GM12891 (cell line): ENCODE measurements at regions not wholly inside any gene's neighbourhood (a gene's known extent, or its start where the extent isn't known, plus 50 kb on each side); places are given as distances from the start of the nearest gene placed in this dataset.

Experiments
- POLR2A ChIP-seq: IDR thresholded peaks from 2 replicates; pipeline ENCODE4 v1.6.1; 2011; ENCODE audit warnings: low read depth, low read length, control low read depth
- POLR2AphosphoS5 ChIP-seq: IDR thresholded peaks from 2 replicates; pipeline ENCODE4 v1.6.1; 2011; ENCODE audit warnings: low read depth, low read length, control low read depth
- SPI1 ChIP-seq: IDR thresholded peaks from 2 replicates; pipeline ENCODE4 v1.6.1; 2011; ENCODE audit warnings: low read depth, low read length, control low read depth
- TAF1 ChIP-seq: IDR thresholded peaks from 2 replicates; pipeline ENCODE4 v1.6.1; 2011; ENCODE audit warnings: low read depth, low read length, control low read depth

DNA sequence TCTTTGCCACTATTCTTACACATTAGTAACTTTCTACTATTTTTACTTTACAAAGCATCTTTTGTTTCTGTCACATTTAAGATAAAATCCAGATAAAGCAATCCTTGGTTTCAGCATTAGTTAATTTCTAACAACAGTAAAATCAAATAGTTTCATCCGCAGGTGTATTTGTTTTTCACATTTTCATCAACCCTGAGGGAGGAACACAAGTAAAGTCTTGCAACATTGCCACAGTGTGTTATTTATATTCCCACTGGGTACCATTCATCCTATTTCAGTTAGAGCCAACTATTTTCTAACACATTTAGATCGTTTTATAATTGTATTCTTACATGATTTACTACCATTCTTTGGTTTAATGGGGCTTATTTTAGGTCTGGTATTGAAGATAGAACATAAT, 908.7 kb upstream of the CITED2 start:
- TF ChIP-seq POLR2AphosphoS5 (no peak), POLR2A (no peak), SPI1 (no peak), TAF1 (no peak)
